GM19372 (cell line): ENCODE measurements at regions not wholly inside any gene's neighbourhood (a gene's known extent, or its start where the extent isn't known, plus 50 kb on each side); places are given as distances from the start of the nearest gene placed in this dataset.
"Not testable (repeated sequence)": the region's sequence is repeated elsewhere in the genome, so short reads cannot be mapped to it uniquely, and the experiment has no call there.

ENCODE experiments used
- ATAC-seq: cut with Tn5 transposase; IDR thresholded peaks from one replicate; pipeline ENCODE4 v1.9.1; 2021; ENCODE audit warnings: mild to moderate bottlenecking, low read depth, moderate library complexity; ENCODE audit not compliant: unreplicated experiment

GRCh38 chr3:170713653-170714052, 127.8 kb upstream of the SLC7A14 start:
- no peak for ATAC-seq

DNA sequence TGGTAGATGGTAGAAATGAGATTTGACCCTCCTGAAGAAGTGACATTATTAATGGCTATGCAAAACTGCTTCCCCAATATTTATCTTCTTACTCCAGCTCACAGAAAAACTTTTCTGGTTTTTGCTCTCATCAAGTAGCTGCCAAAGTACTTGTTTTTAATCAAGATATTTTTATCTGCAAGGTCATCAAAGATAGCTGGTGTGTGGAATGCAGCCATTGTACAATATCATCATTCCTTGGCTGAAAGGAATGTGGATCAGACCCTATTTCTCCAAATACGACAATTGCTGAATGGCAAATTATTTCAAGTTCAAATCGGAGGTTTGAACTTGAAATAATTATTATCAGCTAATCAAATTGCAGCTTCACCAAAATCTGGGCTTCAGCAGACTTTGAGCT, 126.9 kb upstream of the SLC7A14 start:
- ATAC-seq: no peak

DNA sequence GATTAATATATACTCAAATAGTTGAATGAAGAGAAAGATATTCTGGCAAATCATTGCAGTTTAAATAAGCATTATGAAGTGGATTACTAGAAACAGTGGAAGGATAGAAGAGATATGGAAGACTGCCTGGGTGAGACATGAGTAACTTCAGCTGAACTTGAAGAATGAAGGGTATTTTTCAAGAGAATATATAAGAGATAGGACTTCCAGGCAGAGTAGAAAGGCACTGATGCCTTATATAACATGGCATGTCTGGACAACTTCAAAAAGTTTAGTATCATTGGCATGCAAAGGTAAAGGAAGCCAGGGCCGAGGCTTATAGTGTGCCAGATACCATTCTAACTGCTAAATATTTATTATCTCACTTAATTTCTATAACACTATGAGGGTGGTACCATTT, 126.5 kb upstream of the SLC7A14 start:
- no peak for ATAC-seq

DNA sequence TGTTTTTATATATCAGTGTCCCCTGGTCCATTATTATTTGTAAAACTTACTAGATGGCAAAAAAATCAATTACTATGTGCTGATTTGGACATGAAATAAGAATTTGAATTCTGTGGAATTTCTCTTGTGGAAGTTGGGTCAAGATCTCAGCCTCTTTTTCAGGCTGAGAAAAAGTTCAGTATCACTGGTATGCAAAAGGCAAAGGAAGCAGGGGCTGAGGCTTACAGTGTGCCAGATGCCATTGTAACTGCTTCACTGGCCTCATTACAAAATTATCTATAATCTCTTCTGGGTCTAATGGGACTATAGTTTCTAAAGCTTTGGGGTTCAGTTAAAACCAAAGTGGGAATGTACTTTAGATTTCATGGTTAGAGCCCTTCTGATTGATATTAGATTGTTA, 125.9 kb upstream of the SLC7A14 start:
- ATAC-seq: no peak

GRCh38 chr3:170709046-170709445, 123.2 kb upstream of the SLC7A14 start:
- no peak for ATAC-seq

- no peak for ATAC-seq
Measured at GRCh38 chr3:170707899-170708298, 122.0 kb upstream of the SLC7A14 start.

GRCh38 chr3:170705131-170705530, 119.3 kb upstream of the SLC7A14 start:
- no peak for ATAC-seq

DNA sequence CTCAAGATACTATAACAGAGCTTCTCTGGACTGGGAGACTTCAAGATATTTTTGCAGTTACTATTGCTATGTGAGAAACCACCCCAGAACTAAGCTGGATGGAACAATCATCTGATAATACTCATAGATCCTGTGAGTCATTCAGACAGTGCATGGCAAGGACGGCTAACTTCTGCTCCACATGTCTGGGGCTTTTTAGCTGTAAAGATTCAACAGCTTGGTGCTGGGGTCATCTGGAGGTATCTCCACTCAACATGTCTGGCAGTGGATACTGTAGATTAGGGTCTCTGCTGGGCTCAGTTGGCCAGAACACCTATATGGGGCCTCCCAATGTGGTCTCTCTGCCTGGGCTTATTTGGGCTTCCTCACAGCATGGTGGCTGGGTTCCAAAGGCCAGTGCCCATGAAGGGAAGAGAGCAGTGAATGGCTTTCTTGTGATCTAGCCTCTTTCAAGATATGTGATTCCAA, 117.3 kb upstream of the SLC7A14 start:
- no peak for ATAC-seq

GRCh38 chr3:170701696-170702678, 116.1 kb upstream of the SLC7A14 start:
- no peak for ATAC-seq

DNA sequence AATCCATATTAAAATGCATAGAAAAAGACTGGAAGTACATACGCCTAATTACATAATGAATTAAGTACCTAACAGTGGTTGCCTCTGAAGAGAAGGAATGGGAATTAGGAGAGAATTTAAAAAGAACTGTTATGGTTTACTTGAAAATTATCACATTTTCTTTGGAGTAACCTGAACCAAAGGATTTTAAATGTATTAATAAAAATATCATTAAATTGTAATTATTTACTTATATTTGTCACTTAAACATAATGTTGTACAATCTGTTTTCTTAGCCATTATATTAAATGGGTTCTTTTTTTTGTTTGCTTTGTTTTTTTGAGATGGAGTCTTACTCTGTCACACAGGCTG, 114.2 kb upstream of the SLC7A14 start:
- ATAC-seq: no peak

DNA sequence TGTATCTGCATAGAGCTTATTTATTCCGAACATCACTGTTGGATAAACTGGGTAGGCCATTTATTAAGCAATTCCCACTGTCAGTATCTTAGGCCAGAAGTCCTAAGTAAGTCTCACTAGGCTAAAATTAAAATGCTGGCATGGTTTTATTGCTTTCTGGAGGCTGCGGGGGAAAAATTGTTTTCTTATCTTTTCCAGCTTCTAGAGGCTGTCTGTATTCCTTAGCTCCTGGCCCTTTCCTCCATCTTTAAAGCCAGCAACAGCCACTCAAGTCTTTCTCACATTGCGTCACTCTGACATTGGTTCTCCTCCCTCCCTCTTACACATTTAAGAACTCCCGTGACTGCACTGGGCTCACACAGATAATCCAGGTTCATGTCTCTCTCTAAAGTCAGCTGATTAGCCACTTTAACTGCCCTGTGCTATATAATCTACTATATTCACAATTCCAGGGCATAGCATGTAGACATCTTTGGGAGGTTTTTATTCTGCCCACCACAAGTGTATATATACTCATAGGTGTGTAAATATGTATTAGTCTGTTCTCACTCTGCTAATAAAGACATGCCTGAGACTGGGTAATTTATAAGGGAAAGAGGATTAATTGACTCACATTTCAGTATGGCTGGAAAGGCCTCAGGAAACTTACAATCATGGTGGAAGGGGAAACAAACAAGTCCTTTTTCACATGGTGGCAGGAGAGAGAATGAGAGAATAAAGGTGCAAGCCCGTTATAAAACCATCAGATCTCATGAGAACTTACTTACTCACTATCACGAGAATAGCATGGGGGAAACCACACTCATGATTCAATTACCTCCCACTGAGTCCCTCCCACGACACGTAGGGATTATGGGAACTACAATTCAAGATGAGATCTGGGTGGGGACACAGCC, 113.5 kb upstream of the SLC7A14 start:
- no peak for ATAC-seq

- ATAC-seq: no peak
Measured at GRCh38 chr3:170697908-170698307, 112.0 kb upstream of the SLC7A14 start.

GRCh38 chr3:170697131-170697530, 111.3 kb upstream of the SLC7A14 start:
- no peak for ATAC-seq

DNA sequence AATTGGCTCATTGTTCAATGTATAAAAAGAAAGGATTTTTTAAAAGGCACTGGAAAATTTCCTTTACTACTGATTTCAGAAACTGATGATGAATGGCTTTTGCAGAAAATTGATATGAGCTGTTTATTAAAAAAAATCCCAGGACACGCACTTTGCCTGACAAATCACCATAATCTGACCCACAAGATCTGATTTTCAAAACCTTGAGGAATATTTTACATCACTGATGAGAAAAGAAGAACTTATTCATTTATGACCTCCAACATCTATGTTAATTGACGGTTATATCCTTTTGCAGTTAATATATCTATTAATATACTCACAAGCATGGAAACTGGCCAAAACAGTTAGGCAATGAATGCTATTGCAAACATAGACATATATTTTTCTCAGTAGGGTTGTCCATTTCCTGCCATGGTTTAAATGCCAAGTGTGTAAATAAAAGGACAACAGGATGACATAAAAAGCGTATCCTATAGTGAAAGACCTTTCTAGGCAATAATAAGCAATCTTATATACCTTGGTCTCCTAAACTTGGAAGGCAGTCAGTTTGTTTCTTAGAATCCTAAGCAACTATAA, 109.7 kb upstream of the SLC7A14 start:
- ATAC-seq: no peak

GRCh38 chr3:170692720-170693119, 106.8 kb upstream of the SLC7A14 start:
- no peak for ATAC-seq

DNA sequence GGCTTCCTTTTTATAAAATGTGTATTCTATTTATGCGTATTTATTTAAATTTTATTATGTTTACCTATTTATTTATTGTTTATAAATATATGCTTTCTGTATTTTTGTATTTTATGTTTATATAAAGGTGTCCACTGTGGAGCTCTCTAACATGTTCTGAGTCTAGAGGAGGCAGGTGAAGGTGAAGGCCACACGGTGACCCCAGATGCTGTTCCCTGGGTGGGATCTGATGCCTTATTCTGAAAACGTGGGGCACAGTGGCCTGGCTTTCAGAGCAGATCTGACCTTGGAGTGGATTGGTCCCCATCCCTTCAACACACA, 104.7 kb upstream of the SLC7A14 start:
- ATAC-seq: no peak

DNA sequence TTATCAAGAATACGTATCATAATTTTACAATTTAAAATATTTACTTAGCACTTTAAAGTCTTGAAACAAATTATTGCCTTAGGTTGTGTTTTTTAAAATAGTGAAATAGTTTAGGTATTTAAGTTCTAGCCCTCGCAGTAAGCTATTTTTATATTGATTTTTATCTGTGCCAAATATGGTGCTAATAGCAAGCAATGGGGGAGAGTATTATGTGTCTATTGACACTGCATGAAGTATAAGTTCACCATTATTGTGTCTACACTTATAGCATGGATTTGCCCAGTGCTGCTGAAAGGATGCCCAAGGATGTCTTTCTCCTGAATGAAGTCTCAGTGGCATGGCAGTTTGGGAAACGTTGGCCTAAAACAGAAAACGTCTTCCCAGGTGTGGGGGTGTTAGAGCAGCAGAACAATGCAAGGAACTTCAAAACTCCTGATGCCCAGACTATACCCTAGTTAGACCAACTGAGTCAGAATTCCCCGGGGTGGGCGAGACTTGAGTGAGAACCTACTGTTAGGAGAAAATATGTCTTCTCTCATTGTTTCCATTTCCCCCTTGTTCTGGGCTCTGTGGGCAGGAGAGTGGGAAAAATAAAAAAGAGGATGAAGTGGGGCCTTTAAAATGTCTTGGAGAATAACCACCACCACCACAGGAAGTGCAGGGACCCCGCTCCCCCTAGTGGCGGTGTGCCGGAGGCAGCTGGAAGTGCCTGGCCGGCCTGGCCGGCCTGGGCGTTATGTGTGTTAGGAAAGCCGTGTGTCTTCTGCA, 104.2 kb upstream of the SLC7A14 start:
- ATAC-seq: peak; percentile 64

GRCh38 chr3:170689296-170689829, 103.5 kb upstream of the SLC7A14 start:
- ATAC-seq: no peak

DNA sequence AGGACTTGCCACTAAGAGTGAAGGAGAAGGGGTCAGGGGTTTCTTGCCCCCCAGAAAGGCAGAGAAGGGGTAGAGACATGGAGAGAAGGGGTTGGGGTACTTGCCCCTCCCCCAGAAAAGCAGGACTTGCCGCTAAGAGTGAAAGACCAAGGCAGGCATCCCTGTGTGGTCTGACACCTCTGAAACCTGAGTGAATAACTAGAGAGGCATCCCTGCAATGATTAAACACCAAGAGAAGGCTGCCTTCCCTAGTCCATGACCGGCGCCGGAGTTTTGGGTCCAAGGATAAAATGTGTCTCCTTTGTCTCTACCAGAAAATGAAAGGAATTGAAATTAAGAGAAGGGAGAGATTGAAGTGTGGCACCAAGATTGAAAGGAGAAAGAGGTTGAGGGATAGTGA, 102.3 kb upstream of the SLC7A14 start:
- ATAC-seq: not testable (repeated sequence)

GRCh38 chr3:170680593-170680992, 94.7 kb upstream of the SLC7A14 start:
- no peak for ATAC-seq
